ENCODE measurements at regions not wholly inside any gene's neighbourhood (a gene's known extent, or its start where the extent isn't known, plus 50 kb on each side); places are given as distances from the start of the nearest gene placed in this dataset.

- no peak for TF ChIP-seq CTCF (IDR thresholded peaks at IDR 0.05; ENCODE audit: insufficient read depth, low read depth, low read length, missing control alignments)
- DNase-seq (ENCODE audit: low read depth), result no peak
- no peak overlapping the region for H3K4me3 ChIP-seq (ENCODE audit: low read depth, low read length)
These were observed 268.8 kb downstream of the NSG2 start for GRCh38 chr5:174314261-174314660.

- no peak overlapping the region for H3K4me3 ChIP-seq (ENCODE audit: low read depth, low read length)
- no peak for TF ChIP-seq CTCF (IDR thresholded peaks at IDR 0.05; ENCODE audit: insufficient read depth, low read depth, low read length, missing control alignments)
- no peak for DNase-seq (ENCODE audit: low read depth)
These were observed 270.0 kb downstream of the NSG2 start for GRCh38 chr5:174315471-174315870.

- H3K4me3 ChIP-seq (ENCODE audit: low read depth, low read length), result no peak overlapping the region
- TF ChIP-seq CTCF (IDR thresholded peaks at IDR 0.05; ENCODE audit: insufficient read depth, low read depth, low read length, missing control alignments), result no peak
- no peak for DNase-seq (ENCODE audit: low read depth)
These were observed 270.4 kb downstream of the NSG2 start for GRCh38 chr5:174315871-174316270.

- no peak for TF ChIP-seq CTCF (IDR thresholded peaks at IDR 0.05; ENCODE audit: insufficient read depth, low read depth, low read length, missing control alignments)
- no peak overlapping the region for H3K4me3 ChIP-seq (ENCODE audit: low read depth, low read length)
- no peak for DNase-seq (ENCODE audit: low read depth)
These were observed 270.8 kb downstream of the NSG2 start for GRCh38 chr5:174316326-174316725.

GRCh38 chr5:174317256-174317894 lies 271.9 kb downstream of the NSG2 start:
- peak; percentile 40 for DNase-seq (ENCODE audit: low read depth)
- H3K4me3 ChIP-seq (ENCODE audit: low read depth, low read length), result no peak overlapping the region
- TF ChIP-seq CTCF (IDR thresholded peaks at IDR 0.05; ENCODE audit: insufficient read depth, low read depth, low read length, missing control alignments), result peak; percentile 76

- no peak for DNase-seq (ENCODE audit: low read depth)
- no peak overlapping the region for H3K4me3 ChIP-seq (ENCODE audit: low read depth, low read length)
- no peak for TF ChIP-seq CTCF (IDR thresholded peaks at IDR 0.05; ENCODE audit: insufficient read depth, low read depth, low read length, missing control alignments)
These were observed 273.1 kb downstream of the NSG2 start for GRCh38 chr5:174318578-174318977.

GRCh38 chr5:174319551-174319950 lies 274.0 kb downstream of the NSG2 start:
- no peak overlapping the region for H3K4me3 ChIP-seq (ENCODE audit: low read depth, low read length)
- no peak for DNase-seq (ENCODE audit: low read depth)
- TF ChIP-seq CTCF (IDR thresholded peaks at IDR 0.05; ENCODE audit: insufficient read depth, low read depth, low read length, missing control alignments), result no peak
